GM23338 (cell line): ENCODE measurements at regions not wholly inside any gene's neighbourhood (a gene's known extent, or its start where the extent isn't known, plus 50 kb on each side); places are given as distances from the start of the nearest gene placed in this dataset.

ENCODE experiments used
- CREB1 ChIP-seq: fragments of 250-450 bp; sonication (Bioruptor Pico); IDR thresholded peaks from 2 replicates; pipeline ENCODE4 v1.5.0; 2020; ENCODE audit warnings: low read depth, mild to moderate bottlenecking, moderate library complexity
- EZH2 ChIP-seq: fragments of 200-600 bp; sonication (generic); IDR thresholded peaks from one replicate; pipeline ENCODE4 v1.8.0; 2017; ENCODE audit warnings: antibody characterized with exemption, mild to moderate bottlenecking, low read depth; ENCODE audit not compliant: unreplicated experiment
- EZH2phosphoT487 ChIP-seq: fragments of 200-600 bp; sonication (generic); IDR thresholded peaks from one replicate; pipeline ENCODE4 v1.8.1; 2018; ENCODE audit warnings: antibody characterized with exemption; ENCODE audit not compliant: unreplicated experiment
- JUNB ChIP-seq: IDR thresholded peaks from one replicate; pipeline ENCODE4 v1.6.1; 2016; ENCODE audit warnings: antibody characterized with exemption; ENCODE audit not compliant: unreplicated experiment
- NANOG ChIP-seq: IDR thresholded peaks from 2 replicates; pipeline ENCODE4 v1.6.1; 2016; ENCODE audit warnings: antibody characterized with exemption, borderline replicate concordance
- POLR2AphosphoS5 ChIP-seq: IDR thresholded peaks from 2 replicates; pipeline ENCODE4 v1.6.1; 2016; ENCODE audit warnings: antibody characterized with exemption, low read depth
- ZNF331 ChIP-seq: fragments of 250-450 bp; sonication (Bioruptor Pico); IDR thresholded peaks from 2 replicates; pipeline ENCODE4 v1.5.0; 2020; ENCODE audit warnings: low read depth, mild to moderate bottlenecking, moderate library complexity
- TF ChIP-seq, protein P1 (sequence below), 2 experiments: fragments of 200-600 bp in 1 of 2; sonication (generic) in 1 of 2; conservative IDR thresholded peaks; 2 replicates each; pipeline versions ENCODE4 v1.5.1 to v1.6.1; 2016 to 2017; ENCODE audit warnings: antibody characterized with exemption in 2 of 2, low read depth in 2 of 2, mild to moderate bottlenecking in 2 of 2, moderate library complexity in 1 of 2
- TF ChIP-seq, protein P2 (sequence below): IDR thresholded peaks from one replicate; pipeline ENCODE4 v1.6.1; 2018; ENCODE audit warnings: antibody characterized with exemption; ENCODE audit not compliant: unreplicated experiment
- TF ChIP-seq, protein P3 (sequence below): IDR thresholded peaks from 2 replicates; pipeline ENCODE4 v1.6.1; 2016; ENCODE audit warnings: antibody characterized with exemption
- TF ChIP-seq, protein P4 (sequence below): fragments of 250-450 bp; sonication (Bioruptor Pico); IDR thresholded peaks from 2 replicates; pipeline ENCODE4 v1.5.0; 2020; ENCODE audit warnings: mild to moderate bottlenecking, moderate library complexity

DNA sequence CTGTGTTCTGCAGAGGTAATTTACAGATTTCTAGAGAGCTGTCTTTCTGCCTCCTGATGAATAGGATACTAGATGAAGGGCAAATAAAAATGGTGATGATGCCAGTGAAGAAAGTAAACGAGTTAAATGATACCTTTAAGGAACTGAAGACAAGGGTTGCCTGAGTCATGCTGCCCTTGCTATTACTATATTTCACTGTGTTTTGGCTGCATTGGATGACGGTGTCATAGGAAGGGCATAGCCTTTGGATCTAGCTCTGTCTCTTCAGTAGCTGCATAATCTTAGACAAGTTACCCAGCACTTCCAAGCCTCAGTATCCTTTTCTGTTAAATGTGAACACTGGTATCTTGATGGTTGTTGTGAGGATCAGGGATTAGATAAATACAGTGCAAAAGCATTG, 131.5 kb upstream of the FGGY start:
- no peak for TF ChIP-seq NANOG
- TF ChIP-seq, protein P1, sequence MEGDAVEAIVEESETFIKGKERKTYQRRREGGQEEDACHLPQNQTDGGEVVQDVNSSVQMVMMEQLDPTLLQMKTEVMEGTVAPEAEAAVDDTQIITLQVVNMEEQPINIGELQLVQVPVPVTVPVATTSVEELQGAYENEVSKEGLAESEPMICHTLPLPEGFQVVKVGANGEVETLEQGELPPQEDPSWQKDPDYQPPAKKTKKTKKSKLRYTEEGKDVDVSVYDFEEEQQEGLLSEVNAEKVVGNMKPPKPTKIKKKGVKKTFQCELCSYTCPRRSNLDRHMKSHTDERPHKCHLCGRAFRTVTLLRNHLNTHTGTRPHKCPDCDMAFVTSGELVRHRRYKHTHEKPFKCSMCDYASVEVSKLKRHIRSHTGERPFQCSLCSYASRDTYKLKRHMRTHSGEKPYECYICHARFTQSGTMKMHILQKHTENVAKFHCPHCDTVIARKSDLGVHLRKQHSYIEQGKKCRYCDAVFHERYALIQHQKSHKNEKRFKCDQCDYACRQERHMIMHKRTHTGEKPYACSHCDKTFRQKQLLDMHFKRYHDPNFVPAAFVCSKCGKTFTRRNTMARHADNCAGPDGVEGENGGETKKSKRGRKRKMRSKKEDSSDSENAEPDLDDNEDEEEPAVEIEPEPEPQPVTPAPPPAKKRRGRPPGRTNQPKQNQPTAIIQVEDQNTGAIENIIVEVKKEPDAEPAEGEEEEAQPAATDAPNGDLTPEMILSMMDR (conservative IDR thresholded peaks at IDR 0.05; ENCODE audit: low read depth in 2 of 2) = no peak
- no peak for TF ChIP-seq EZH2phosphoT487
- no peak for TF ChIP-seq ZNF331 (CRISPR knock-in tag)
- TF ChIP-seq POLR2AphosphoS5 = no peak
- TF ChIP-seq, protein P2, sequence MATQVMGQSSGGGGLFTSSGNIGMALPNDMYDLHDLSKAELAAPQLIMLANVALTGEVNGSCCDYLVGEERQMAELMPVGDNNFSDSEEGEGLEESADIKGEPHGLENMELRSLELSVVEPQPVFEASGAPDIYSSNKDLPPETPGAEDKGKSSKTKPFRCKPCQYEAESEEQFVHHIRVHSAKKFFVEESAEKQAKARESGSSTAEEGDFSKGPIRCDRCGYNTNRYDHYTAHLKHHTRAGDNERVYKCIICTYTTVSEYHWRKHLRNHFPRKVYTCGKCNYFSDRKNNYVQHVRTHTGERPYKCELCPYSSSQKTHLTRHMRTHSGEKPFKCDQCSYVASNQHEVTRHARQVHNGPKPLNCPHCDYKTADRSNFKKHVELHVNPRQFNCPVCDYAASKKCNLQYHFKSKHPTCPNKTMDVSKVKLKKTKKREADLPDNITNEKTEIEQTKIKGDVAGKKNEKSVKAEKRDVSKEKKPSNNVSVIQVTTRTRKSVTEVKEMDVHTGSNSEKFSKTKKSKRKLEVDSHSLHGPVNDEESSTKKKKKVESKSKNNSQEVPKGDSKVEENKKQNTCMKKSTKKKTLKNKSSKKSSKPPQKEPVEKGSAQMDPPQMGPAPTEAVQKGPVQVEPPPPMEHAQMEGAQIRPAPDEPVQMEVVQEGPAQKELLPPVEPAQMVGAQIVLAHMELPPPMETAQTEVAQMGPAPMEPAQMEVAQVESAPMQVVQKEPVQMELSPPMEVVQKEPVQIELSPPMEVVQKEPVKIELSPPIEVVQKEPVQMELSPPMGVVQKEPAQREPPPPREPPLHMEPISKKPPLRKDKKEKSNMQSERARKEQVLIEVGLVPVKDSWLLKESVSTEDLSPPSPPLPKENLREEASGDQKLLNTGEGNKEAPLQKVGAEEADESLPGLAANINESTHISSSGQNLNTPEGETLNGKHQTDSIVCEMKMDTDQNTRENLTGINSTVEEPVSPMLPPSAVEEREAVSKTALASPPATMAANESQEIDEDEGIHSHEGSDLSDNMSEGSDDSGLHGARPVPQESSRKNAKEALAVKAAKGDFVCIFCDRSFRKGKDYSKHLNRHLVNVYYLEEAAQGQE = no peak
- no peak for TF ChIP-seq EZH2
- no peak for TF ChIP-seq CREB1 (CRISPR knock-in tag)
- TF ChIP-seq, protein P3, sequence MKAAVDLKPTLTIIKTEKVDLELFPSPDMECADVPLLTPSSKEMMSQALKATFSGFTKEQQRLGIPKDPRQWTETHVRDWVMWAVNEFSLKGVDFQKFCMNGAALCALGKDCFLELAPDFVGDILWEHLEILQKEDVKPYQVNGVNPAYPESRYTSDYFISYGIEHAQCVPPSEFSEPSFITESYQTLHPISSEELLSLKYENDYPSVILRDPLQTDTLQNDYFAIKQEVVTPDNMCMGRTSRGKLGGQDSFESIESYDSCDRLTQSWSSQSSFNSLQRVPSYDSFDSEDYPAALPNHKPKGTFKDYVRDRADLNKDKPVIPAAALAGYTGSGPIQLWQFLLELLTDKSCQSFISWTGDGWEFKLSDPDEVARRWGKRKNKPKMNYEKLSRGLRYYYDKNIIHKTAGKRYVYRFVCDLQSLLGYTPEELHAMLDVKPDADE = no peak
- no peak for TF ChIP-seq JUNB
- TF ChIP-seq, protein P4, sequence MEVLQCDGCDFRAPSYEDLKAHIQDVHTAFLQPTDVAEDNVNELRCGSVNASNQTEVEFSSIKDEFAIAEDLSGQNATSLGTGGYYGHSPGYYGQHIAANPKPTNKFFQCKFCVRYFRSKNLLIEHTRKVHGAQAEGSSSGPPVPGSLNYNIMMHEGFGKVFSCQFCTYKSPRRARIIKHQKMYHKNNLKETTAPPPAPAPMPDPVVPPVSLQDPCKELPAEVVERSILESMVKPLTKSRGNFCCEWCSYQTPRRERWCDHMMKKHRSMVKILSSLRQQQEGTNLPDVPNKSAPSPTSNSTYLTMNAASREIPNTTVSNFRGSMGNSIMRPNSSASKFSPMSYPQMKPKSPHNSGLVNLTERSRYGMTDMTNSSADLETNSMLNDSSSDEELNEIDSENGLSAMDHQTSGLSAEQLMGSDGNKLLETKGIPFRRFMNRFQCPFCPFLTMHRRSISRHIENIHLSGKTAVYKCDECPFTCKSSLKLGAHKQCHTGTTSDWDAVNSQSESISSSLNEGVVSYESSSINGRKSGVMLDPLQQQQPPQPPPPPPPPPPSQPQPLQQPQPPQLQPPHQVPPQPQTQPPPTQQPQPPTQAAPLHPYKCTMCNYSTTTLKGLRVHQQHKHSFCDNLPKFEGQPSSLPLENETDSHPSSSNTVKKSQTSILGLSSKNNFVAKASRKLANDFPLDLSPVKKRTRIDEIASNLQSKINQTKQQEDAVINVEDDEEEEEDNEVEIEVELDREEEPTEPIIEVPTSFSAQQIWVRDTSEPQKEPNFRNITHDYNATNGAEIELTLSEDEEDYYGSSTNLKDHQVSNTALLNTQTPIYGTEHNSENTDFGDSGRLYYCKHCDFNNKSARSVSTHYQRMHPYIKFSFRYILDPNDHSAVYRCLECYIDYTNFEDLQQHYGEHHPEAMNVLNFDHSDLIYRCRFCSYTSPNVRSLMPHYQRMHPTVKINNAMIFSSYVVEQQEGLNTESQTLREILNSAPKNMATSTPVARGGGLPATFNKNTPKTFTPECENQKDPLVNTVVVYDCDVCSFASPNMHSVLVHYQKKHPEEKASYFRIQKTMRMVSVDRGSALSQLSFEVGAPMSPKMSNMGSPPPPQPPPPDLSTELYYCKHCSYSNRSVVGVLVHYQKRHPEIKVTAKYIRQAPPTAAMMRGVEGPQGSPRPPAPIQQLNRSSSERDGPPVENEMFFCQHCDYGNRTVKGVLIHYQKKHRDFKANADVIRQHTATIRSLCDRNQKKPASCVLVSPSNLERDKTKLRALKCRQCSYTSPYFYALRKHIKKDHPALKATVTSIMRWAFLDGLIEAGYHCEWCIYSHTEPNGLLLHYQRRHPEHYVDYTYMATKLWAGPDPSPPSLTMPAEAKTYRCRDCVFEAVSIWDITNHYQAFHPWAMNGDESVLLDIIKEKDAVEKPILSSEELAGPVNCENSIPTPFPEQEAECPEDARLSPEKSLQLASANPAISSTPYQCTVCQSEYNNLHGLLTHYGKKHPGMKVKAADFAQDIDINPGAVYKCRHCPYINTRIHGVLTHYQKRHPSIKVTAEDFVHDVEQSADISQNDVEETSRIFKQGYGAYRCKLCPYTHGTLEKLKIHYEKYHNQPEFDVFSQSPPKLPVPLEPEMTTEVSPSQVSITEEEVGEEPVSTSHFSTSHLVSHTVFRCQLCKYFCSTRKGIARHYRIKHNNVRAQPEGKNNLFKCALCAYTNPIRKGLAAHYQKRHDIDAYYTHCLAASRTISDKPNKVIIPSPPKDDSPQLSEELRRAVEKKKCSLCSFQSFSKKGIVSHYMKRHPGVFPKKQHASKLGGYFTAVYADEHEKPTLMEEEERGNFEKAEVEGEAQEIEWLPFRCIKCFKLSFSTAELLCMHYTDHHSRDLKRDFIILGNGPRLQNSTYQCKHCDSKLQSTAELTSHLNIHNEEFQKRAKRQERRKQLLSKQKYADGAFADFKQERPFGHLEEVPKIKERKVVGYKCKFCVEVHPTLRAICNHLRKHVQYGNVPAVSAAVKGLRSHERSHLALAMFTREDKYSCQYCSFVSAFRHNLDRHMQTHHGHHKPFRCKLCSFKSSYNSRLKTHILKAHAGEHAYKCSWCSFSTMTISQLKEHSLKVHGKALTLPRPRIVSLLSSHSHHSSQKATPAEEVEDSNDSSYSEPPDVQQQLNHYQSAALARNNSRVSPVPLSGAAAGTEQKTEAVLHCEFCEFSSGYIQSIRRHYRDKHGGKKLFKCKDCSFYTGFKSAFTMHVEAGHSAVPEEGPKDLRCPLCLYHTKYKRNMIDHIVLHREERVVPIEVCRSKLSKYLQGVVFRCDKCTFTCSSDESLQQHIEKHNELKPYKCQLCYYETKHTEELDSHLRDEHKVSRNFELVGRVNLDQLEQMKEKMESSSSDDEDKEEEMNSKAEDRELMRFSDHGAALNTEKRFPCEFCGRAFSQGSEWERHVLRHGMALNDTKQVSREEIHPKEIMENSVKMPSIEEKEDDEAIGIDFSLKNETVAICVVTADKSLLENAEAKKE (CRISPR knock-in tag) = no peak
